ENCODE measurements at regions not wholly inside any gene's neighbourhood (a gene's known extent, or its start where the extent isn't known, plus 50 kb on each side); places are given as distances from the start of the nearest gene placed in this dataset.

DNA sequence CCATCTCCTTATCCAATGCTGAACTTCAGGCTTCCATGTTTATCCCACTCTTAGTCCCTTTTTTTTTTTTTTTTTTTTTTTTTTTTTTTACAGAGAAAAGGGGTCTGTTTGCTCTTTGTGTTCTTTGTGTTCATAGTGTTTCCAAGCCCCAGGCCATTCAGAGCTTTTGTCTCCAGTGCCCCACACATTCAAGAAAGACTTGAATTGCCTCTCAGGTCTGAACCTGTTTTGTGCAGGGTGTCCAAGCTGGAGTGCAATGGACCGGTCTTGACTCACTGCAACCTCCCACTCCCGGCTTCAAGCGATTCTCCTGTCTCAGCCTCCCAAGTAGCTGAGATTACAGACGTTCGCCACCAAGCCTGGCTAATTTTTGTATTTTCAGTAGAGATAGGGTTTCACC lies 191.2 kb downstream of the PALM2AKAP2 start:
- Histone ChIP-seq H3K4me1 (ENCODE audit: insufficient read depth, insufficient read length) (peaks cover 3% of the 10 kb centered on the region), H3K9ac (ENCODE audit: insufficient read length, low read depth) (no peak overlapping the region), H3K4me3 (ENCODE audit: insufficient read length, low read depth) (no peak overlapping the region), H3K27me3 (ENCODE audit: insufficient read depth, insufficient read length) (no peaks in the 10 kb centered on the region), H3K36me3 (ENCODE audit: insufficient read depth, insufficient read length, low read length) (peaks cover 22% of the 10 kb centered on the region), H3K9me3 (ENCODE audit: insufficient read depth, low read length) (no peaks in the 10 kb centered on the region)
- no peak for DNase-seq (ENCODE audit: low read depth, low spot score)
- TF ChIP-seq ZNF274 (IDR thresholded peaks at IDR 0.05; ENCODE audit: low read depth, low read length): no peak
- no peak for TF ChIP-seq SUZ12 (IDR thresholded peaks at IDR 0.05; ENCODE audit: extremely low read depth, insufficient read depth, insufficient read length)
- no peak for TF ChIP-seq YY1 (IDR thresholded peaks at IDR 0.05; ENCODE audit: insufficient read depth, insufficient read length)

DNA sequence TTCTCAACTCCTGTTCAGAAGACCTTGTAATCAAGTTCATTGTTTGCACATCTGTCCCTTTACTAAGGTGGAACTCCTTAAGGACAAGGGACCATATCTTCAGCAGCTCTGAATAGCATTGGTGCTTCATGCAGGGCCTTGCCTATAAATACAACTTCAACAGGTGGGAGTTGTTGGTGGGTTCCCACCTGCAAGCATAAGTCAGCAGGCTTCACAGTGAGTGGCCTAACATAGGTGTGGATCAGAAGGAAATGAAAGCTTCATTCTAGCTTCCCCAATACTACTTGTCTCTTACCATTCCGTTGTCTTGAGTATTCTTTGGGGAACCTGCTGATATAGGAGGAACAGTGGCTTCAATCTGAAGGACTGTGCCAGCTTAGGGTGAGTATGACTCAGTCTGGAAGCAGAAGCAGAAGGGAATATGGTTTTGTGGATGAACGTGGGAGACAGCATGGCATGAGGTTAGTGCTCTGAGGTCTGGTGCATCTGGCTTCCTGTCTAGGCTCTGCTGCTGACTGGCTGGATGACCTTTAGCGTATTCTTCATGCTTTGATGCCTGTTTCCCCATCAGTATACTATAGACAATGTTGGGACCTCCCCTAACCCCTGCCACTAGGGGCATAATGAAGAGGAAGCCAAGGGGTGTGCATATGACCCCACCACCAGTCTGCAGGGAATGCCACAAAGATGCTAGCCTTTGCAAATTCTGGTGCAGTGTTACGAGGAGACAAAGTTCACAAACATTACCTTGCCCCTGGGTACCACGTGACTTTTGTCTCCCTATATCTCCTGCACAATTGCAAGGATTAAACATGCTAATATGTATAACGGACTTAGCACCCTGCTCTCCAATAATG lies 192.3 kb downstream of the PALM2AKAP2 start:
- H3K4me1 ChIP-seq (ENCODE audit: insufficient read depth, insufficient read length): peaks cover 3% of the 10 kb centered on the region

GRCh38 chr9:109973336-109973735 lies 193.3 kb downstream of the PALM2AKAP2 start:
- Histone ChIP-seq H3K27me3 (ENCODE audit: insufficient read depth, insufficient read length) (no peaks in the 10 kb centered on the region), H3K9ac (ENCODE audit: insufficient read length, low read depth) (no peak overlapping the region), H3K9me3 (ENCODE audit: insufficient read depth, low read length) (no peaks in the 10 kb centered on the region), H3K4me3 (ENCODE audit: insufficient read length, low read depth) (no peak overlapping the region), H3K4me1 (ENCODE audit: insufficient read depth, insufficient read length) (peaks cover 3% of the 10 kb centered on the region), H3K36me3 (ENCODE audit: insufficient read depth, insufficient read length, low read length) (peaks cover 20% of the 10 kb centered on the region)
- TF ChIP-seq SUZ12 (IDR thresholded peaks at IDR 0.05; ENCODE audit: extremely low read depth, insufficient read depth, insufficient read length) (no peak), ZNF274 (IDR thresholded peaks at IDR 0.05; ENCODE audit: low read depth, low read length) (no peak), YY1 (IDR thresholded peaks at IDR 0.05; ENCODE audit: insufficient read depth, insufficient read length) (no peak)
- no peak for DNase-seq (ENCODE audit: low read depth, low spot score)

More for the DNA sequence above, 192.3 kb downstream of the PALM2AKAP2 start:
- peaks cover 20% of the 10 kb centered on the region for H3K36me3 ChIP-seq (ENCODE audit: insufficient read depth, insufficient read length, low read length)
- TF ChIP-seq SUZ12 (IDR thresholded peaks at IDR 0.05; ENCODE audit: extremely low read depth, insufficient read depth, insufficient read length): no peak
- H3K9ac ChIP-seq (ENCODE audit: insufficient read length, low read depth): no peak overlapping the region
- H3K27me3 ChIP-seq (ENCODE audit: insufficient read depth, insufficient read length): no peaks in the 10 kb centered on the region
- no peak overlapping the region for H3K4me3 ChIP-seq (ENCODE audit: insufficient read length, low read depth)
- no peak for DNase-seq (ENCODE audit: low read depth, low spot score)
- no peaks in the 10 kb centered on the region for H3K9me3 ChIP-seq (ENCODE audit: insufficient read depth, low read length)

- H3K4me1 ChIP-seq (ENCODE audit: insufficient read depth, insufficient read length): peaks cover 2% of the 10 kb centered on the region
Measured at GRCh38 chr9:109974143-109974917, 194.3 kb downstream of the PALM2AKAP2 start.

GRCh38 chr9:109974918-109975276 lies 194.9 kb downstream of the PALM2AKAP2 start:
- no peak for DNase-seq (ENCODE audit: low read depth, low spot score)
- H3K36me3 ChIP-seq (ENCODE audit: insufficient read depth, insufficient read length, low read length): peaks cover 20% of the 10 kb centered on the region
- no peaks in the 10 kb centered on the region for H3K4me1 ChIP-seq (ENCODE audit: insufficient read depth, insufficient read length)
- no peak for TF ChIP-seq ZNF274 (IDR thresholded peaks at IDR 0.05; ENCODE audit: low read depth, low read length)
- no peak for TF ChIP-seq SUZ12 (IDR thresholded peaks at IDR 0.05; ENCODE audit: extremely low read depth, insufficient read depth, insufficient read length)
- TF ChIP-seq YY1 (IDR thresholded peaks at IDR 0.05; ENCODE audit: insufficient read depth, insufficient read length): no peak
- no peaks in the 10 kb centered on the region for H3K27me3 ChIP-seq (ENCODE audit: insufficient read depth, insufficient read length)
- no peaks in the 10 kb centered on the region for H3K9me3 ChIP-seq (ENCODE audit: insufficient read depth, low read length)
- H3K4me3 ChIP-seq (ENCODE audit: insufficient read length, low read depth): no peak overlapping the region
- no peak overlapping the region for H3K9ac ChIP-seq (ENCODE audit: insufficient read length, low read depth)

More at GRCh38 chr9:109974143-109974917, 194.3 kb downstream of the PALM2AKAP2 start:
- Histone ChIP-seq H3K9me3 (ENCODE audit: insufficient read depth, low read length) (no peaks in the 10 kb centered on the region), H3K27me3 (ENCODE audit: insufficient read depth, insufficient read length) (no peaks in the 10 kb centered on the region), H3K4me3 (ENCODE audit: insufficient read length, low read depth) (no peak overlapping the region), H3K36me3 (ENCODE audit: insufficient read depth, insufficient read length, low read length) (peaks cover 20% of the 10 kb centered on the region), H3K9ac (ENCODE audit: insufficient read length, low read depth) (no peak overlapping the region)
- TF ChIP-seq ZNF274 (IDR thresholded peaks at IDR 0.05; ENCODE audit: low read depth, low read length): no peak
- TF ChIP-seq SUZ12 (IDR thresholded peaks at IDR 0.05; ENCODE audit: extremely low read depth, insufficient read depth, insufficient read length): no peak
- TF ChIP-seq YY1 (IDR thresholded peaks at IDR 0.05; ENCODE audit: insufficient read depth, insufficient read length): no peak
- no peak for DNase-seq (ENCODE audit: low read depth, low spot score)

DNA sequence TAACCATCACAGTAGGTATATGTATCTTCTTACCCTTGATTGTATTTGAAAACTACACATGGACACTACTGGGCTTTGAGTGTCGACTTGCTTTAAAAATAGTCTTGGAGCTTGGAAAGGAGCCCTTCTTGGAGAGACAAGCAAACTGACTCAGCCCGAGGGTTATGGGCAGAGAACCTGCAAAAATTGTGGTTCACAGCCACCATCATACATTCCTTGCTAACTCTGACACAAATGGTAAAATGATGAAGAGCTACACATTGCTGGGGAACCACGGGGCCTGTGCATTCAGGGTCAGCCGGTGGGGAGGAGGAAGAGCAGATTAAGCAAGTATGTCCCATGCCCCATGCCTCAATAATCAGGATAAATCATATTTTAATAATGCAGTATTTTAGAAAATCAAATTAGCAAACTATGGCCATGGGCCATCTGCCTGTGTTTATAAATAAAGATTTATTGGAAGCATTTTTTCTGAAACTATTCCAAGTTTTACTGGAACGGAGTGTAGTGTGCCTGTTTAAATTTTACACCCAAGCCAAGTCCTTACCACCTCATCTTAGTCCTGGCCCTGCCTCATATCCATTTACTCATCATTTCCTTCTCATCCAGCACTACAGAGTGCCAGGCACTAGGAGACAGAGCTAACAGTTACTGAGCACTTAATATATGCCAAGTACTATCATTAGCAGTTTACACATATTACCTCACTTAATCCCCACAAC lies 195.7 kb downstream of the PALM2AKAP2 start:
- Histone ChIP-seq H3K9ac (ENCODE audit: insufficient read length, low read depth) (no peak overlapping the region), H3K27me3 (ENCODE audit: insufficient read depth, insufficient read length) (no peaks in the 10 kb centered on the region), H3K4me3 (ENCODE audit: insufficient read length, low read depth) (no peak overlapping the region), H3K4me1 (ENCODE audit: insufficient read depth, insufficient read length) (no peaks in the 10 kb centered on the region), H3K36me3 (ENCODE audit: insufficient read depth, insufficient read length, low read length) (peaks cover 20% of the 10 kb centered on the region), H3K9me3 (ENCODE audit: insufficient read depth, low read length) (no peaks in the 10 kb centered on the region)
- no peak for DNase-seq (ENCODE audit: low read depth, low spot score)
- TF ChIP-seq ZNF274 (IDR thresholded peaks at IDR 0.05; ENCODE audit: low read depth, low read length): no peak
- TF ChIP-seq YY1 (IDR thresholded peaks at IDR 0.05; ENCODE audit: insufficient read depth, insufficient read length): no peak
- no peak for TF ChIP-seq SUZ12 (IDR thresholded peaks at IDR 0.05; ENCODE audit: extremely low read depth, insufficient read depth, insufficient read length)

Data from NT2/D1 (cell line).